Stimulated activated naive CD8-positive, alpha-beta T cell treated with anti-CD3 and anti-CD28 coated beads, Interleukin-15, Interleukin-2, amounts not matched to agents 100 ng/mL and 50 ng/mL, for 24 hours (primary cell): ENCODE measurements at regions not wholly inside any gene's neighbourhood (a gene's known extent, or its start where the extent isn't known, plus 50 kb on each side); places are given as distances from the start of the nearest gene placed in this dataset.
"Not testable (repeated sequence)": the region's sequence is repeated elsewhere in the genome, so short reads cannot be mapped to it uniquely, and the experiment has no call there.

Experiments used
- H3K27ac Mint-ChIP-seq: one replicate; pipeline ENCODE4 v1.8.0; 2021; ENCODE audit warnings: mild to moderate bottlenecking, mixed read lengths
- H3K27me3 Mint-ChIP-seq: one replicate; pipeline ENCODE4 v1.8.0; 2021; ENCODE audit warnings: mixed read lengths
- H3K36me3 Mint-ChIP-seq: one replicate; pipeline ENCODE4 v1.8.0; 2021; ENCODE audit warnings: low read depth, mixed read lengths
- H3K4me1 Mint-ChIP-seq: one replicate; pipeline ENCODE4 v1.8.0; 2021; ENCODE audit warnings: low read depth, mixed read lengths
- H3K4me3 Mint-ChIP-seq: one replicate; pipeline ENCODE4 v1.8.0; 2021; ENCODE audit warnings: mild to moderate bottlenecking, mixed read lengths
- H3K9me3 Mint-ChIP-seq: one replicate; pipeline ENCODE4 v1.8.0; 2021; ENCODE audit warnings: mixed read lengths

DNA sequence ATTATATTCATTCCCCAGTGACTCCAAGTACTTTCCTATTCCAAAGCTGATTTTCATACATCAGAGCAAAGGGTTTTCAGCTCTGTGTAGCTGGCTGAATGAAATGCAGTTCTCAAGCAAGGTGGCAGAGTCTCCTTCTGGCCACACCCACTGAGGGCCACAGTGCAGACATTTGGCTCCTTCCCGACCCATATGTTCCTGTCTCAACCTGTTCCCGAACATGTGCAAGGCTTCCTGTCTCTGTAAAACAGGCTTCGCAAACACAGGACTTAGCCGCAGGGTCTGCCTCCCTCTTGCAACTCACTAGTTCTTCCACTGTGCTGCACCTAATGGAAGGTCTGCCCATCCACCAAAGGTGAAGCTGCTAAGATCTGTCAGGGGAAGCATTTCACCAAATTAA is 249.2 kb downstream of the MID1IP1 start:
- Mint-ChIP-seq H3K27ac (no peak overlapping the region), H3K4me1 (no peaks in the 10 kb centered on the region), H3K36me3 (no peaks in the 10 kb centered on the region), H3K9me3 (no peaks in the 10 kb centered on the region), H3K27me3 (no peaks in the 10 kb centered on the region), H3K4me3 (no peak overlapping the region)

DNA sequence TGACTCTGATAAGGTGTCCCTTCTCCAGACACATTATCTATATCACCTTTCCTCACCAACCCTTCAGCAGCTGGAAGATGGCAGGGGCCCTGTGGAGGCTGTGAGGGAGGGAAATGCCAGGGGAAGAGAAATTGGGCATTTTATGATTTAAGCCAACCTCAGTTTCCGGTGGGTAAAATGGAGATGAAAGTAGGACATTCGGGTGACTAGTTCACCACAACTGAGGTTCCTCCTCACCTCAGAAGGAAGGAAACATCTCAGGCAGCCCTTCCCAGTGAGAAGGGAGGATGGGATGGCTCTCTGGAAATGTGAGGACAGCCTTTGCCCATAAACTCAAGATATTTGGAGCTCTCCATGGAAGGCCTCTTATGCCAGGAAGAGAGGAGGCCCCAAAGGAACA is 251.5 kb downstream of the MID1IP1 start:
- H3K4me1 Mint-ChIP-seq: no peaks in the 10 kb centered on the region
- H3K27ac Mint-ChIP-seq: no peak overlapping the region
- no peak overlapping the region for H3K4me3 Mint-ChIP-seq
- no peaks in the 10 kb centered on the region for H3K36me3 Mint-ChIP-seq
- no peaks in the 10 kb centered on the region for H3K9me3 Mint-ChIP-seq
- H3K27me3 Mint-ChIP-seq: no peaks in the 10 kb centered on the region

DNA sequence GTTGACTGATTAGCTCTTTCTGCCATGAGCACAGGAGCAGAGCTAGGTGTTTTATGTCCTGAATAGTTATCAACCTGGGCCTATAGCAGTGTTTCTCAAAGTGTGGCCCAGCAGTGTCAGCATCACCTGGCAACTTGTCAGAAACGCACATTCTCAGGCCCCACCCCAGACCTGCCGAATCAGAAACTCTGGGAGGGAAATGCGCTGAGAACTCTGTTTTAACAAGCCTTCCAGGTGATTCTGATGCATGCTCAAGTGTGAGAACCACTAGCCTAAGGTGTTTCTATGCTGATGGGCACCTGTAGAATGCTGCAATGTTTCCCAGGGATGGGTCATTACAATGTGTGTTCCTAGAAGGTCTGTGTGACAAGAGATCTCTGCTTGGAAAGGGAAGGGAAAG is 257.5 kb downstream of the MID1IP1 start:
- Mint-ChIP-seq H3K9me3 (no peaks in the 10 kb centered on the region), H3K4me3 (no peak overlapping the region), H3K36me3 (no peaks in the 10 kb centered on the region), H3K27ac (no peak overlapping the region), H3K4me1 (no peaks in the 10 kb centered on the region), H3K27me3 (no peaks in the 10 kb centered on the region)

DNA sequence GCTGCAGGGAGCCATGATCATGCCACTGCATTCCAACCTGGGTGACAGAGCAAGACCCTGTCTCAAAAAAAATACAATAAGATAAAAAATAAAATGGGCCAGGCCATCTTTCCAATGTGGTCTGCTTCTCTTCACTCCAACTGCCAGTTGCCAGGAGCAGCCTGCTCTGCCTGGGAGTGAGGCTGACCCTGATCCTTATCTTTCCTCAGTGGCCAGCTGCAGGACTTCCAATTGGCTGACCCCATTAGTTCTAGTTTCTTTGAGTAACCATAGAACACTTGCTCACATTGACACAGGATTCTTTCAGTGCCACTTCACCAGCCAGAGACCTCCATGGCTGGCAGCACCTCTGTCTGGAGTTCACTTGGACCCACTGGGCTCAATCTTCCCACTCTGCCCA is 258.6 kb downstream of the MID1IP1 start:
- H3K27ac Mint-ChIP-seq: no peak overlapping the region
- no peaks in the 10 kb centered on the region for H3K36me3 Mint-ChIP-seq
- no peaks in the 10 kb centered on the region for H3K27me3 Mint-ChIP-seq
- H3K4me1 Mint-ChIP-seq: no peaks in the 10 kb centered on the region
- H3K9me3 Mint-ChIP-seq: no peaks in the 10 kb centered on the region
- no peak overlapping the region for H3K4me3 Mint-ChIP-seq

DNA sequence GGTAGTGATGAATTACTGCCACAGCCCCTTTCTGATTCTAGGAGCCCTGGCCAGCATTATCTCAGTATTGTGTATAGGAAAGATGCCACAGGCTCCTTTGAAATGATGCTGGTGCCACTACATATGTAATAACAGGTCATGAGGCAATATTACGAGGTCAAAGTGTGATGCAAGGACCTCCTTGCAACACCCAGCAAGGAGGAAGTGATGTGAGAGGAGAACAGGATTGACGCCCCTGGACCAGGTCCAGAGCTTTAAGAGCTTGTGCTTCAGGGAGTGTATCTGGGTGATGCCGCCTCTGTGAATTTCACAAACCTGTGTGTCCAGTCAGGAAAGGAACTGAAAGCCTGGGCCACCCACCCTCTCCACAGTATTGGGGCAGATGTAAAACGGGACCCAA is 261.8 kb downstream of the MID1IP1 start:
- H3K27me3 Mint-ChIP-seq: no peaks in the 10 kb centered on the region
- H3K27ac Mint-ChIP-seq: no peak overlapping the region
- H3K9me3 Mint-ChIP-seq: no peaks in the 10 kb centered on the region
- no peaks in the 10 kb centered on the region for H3K4me1 Mint-ChIP-seq
- no peaks in the 10 kb centered on the region for H3K36me3 Mint-ChIP-seq
- no peak overlapping the region for H3K4me3 Mint-ChIP-seq

DNA sequence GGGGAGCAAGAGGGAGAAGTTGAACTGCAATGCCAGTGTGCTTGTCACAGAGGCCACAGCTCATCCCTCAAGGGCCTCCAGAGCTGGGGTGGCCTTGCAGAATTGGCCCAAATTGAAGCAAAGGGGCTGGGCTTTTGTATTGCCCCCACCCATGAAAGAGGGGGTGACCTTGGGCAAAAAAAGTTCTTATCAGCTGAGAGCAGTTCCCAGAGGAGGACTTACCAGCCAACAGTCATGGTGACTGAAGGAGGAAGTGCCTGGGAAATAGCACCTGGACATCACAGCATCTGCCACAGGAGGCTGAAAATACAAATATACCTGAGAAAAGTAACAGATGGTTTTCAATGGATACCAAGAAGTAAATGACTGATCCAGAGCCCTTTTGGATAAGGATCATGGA is 262.4 kb downstream of the MID1IP1 start:
- no peaks in the 10 kb centered on the region for H3K27me3 Mint-ChIP-seq
- H3K4me3 Mint-ChIP-seq: no peak overlapping the region
- H3K9me3 Mint-ChIP-seq: no peaks in the 10 kb centered on the region
- no peaks in the 10 kb centered on the region for H3K4me1 Mint-ChIP-seq
- no peaks in the 10 kb centered on the region for H3K36me3 Mint-ChIP-seq
- no peak overlapping the region for H3K27ac Mint-ChIP-seq

DNA sequence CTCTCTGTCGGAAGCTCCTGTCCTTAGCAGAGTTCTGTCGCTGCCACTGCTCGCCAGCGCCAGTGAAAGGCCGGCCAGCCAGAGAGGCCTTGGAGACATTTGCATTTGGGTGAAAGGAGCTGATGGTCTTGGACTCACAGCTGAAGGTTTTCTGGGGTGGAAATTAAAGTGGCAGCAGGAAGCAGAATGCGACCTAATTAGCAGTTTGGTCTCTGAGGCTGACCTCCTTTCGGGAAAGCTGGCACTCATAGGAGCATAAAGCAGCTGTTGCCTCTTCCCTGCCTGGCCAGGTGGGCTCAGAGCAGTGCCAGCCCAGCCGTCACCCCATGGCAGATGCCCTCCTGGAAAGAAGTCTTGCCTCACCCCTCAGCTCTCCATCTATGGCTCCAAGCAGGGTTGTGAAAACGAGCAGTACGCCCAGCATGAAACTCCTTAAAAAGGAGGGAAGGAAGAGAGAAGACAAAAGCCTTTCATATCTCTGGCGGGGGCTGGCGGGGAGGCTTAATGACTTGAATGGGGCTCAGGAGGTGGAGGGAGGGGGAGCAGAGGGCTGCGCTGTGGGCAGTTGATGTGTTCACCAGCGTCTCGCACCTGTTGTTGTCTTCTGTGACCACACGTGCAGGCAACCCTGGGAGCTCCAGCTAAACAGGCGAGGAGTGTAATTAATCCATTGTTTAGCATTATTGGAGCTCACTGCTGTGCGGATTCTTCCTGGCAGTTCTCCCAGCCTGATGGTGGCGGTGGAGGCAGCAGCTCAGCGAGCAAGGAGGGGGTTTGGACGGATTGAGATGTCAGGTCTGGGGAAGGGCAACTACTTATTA is 264.0 kb downstream of the MID1IP1 start:
- Mint-ChIP-seq H3K36me3 (no peaks in the 10 kb centered on the region), H3K9me3 (no peaks in the 10 kb centered on the region), H3K27me3 (no peaks in the 10 kb centered on the region), H3K4me3 (no peak overlapping the region), H3K4me1 (no peaks in the 10 kb centered on the region), H3K27ac (no peak overlapping the region)

DNA sequence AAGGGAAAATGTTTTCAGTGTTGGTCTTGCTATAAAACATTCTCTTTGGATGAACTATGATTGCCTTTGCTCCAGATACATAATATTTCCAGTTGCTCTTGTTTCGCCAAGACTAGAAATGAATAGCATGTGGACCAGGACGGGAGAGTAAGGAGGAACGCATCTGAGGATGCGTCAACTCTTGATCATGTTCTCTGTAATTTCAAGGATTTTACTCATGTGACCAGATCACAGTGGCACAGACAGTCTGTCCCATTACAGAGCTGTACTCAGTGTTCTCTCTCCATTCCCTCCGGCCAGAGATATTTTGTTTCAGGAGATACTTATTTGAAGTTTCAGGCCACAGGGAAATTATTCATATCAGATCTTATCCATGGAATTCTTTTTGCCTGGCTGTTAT is 266.6 kb downstream of the MID1IP1 start:
- Mint-ChIP-seq H3K4me1 (no peaks in the 10 kb centered on the region), H3K9me3 (no peaks in the 10 kb centered on the region), H3K4me3 (no peak overlapping the region), H3K27me3 (no peaks in the 10 kb centered on the region), H3K36me3 (no peaks in the 10 kb centered on the region), H3K27ac (no peak overlapping the region)

DNA sequence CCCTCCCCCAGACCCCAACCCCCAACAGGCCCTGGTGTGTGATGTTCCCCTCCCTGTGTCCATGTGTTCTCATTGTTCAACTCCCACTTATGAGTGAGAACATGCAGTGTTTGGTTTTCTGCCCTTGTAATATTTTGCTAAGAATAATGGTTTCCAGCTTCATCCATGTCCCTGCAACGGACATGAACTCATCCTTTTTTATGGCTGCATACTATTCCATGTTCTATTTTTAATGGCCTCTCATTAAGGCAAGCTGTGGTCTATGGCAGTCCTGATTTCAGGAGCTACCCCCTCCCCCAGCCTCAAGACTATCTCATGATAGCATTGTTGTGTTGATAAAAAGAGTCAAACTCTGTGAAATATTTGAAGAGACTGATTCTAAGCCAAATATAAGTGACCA is 267.4 kb downstream of the MID1IP1 start:
- not testable (repeated sequence) for H3K4me1 Mint-ChIP-seq, H3K36me3 Mint-ChIP-seq, H3K27ac Mint-ChIP-seq, H3K4me3 Mint-ChIP-seq, H3K9me3 Mint-ChIP-seq, H3K27me3 Mint-ChIP-seq

DNA sequence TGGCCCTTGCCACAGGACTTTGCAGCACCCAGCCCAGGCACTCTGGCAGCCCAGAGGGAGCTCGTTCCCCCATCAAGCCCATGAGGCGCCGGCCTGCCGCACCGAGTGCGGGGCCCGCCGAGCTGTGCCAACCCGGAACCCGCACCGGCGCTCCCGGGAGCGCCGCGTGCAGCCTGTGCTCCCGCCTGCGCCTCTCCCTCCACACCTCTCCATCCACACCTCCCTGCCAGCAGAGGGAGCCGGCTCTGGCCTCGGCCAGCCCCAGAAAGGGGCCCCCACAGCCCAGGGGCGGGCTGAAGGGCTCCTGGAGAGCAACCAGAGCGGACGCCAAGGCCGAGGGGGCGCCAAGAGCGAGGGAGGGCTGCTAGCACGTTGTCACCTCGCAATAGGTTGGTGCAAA is 268.8 kb downstream of the MID1IP1 start:
- peaks cover under 1% of the 10 kb centered on the region for H3K9me3 Mint-ChIP-seq
- no peak overlapping the region for H3K27ac Mint-ChIP-seq
- no peak overlapping the region for H3K4me3 Mint-ChIP-seq
- no peaks in the 10 kb centered on the region for H3K4me1 Mint-ChIP-seq
- no peaks in the 10 kb centered on the region for H3K36me3 Mint-ChIP-seq
- H3K27me3 Mint-ChIP-seq: no peaks in the 10 kb centered on the region

DNA sequence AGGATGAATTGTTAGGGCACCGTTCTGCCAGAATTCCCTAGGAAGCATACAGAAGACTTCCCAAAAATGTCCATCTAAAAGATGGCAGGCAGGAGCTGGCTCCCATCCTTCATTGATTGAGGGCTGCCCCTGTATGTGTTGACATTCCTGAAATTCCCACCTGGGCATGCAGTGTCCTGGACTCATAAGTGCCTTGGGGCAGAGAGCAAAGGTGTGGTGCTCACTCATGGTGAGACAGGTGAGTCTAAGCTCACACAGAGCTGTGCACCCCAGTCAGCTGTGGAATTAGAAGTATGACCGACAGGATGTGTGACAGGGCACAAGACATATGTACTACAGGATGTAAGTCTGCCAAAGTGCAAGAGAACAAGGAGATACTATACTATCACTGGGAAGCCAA is 271.9 kb downstream of the MID1IP1 start:
- Mint-ChIP-seq H3K4me3 (no peak overlapping the region), H3K36me3 (no peaks in the 10 kb centered on the region), H3K4me1 (no peaks in the 10 kb centered on the region), H3K27me3 (no peaks in the 10 kb centered on the region), H3K9me3 (peaks cover 4% of the 10 kb centered on the region), H3K27ac (no peak overlapping the region)

DNA sequence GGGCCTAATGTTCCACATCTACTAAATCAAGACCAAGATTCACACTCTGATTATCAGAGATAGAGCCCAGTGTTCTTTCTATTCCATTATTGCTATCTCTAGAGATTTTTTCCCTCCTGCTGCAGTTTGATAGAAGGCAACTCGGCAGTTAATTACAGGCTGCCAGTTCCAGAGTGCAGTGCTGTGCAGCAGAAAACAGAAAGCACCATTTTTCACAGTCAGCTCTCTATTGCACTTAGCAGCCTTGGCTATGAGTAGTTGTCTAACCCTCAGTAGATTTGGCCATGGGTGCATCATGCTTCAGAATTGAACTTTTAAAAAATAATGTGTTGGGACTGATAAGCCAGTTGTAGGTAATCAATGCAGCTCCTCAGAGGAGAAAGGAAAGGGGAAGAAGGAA is 295.3 kb downstream of the MID1IP1 start:
- H3K4me3 Mint-ChIP-seq: no peak overlapping the region
- H3K27ac Mint-ChIP-seq: no peak overlapping the region
- H3K27me3 Mint-ChIP-seq: no peaks in the 10 kb centered on the region
- H3K9me3 Mint-ChIP-seq: no peaks in the 10 kb centered on the region
- no peaks in the 10 kb centered on the region for H3K36me3 Mint-ChIP-seq
- no peaks in the 10 kb centered on the region for H3K4me1 Mint-ChIP-seq

DNA sequence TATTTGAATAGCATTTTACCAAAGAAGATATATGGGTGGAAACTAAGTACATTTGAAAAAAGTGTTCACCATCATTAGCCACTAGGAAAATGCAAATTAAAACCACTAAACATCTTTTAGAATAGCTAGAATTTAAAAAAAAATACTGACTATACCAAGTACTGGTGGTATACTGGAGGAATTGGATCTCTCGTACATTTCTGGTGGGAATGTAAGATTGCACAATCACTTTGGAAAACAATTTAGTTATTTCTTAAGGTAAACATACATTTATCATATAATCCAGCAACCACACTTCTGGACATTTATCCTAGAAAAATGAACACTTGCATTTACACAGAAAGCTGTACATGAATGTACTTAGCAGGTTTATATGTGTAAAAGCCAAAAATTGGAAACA is 303.5 kb downstream of the MID1IP1 start:
- no peak overlapping the region for H3K27ac Mint-ChIP-seq
- H3K36me3 Mint-ChIP-seq: no peaks in the 10 kb centered on the region
- no peaks in the 10 kb centered on the region for H3K27me3 Mint-ChIP-seq
- no peak overlapping the region for H3K4me3 Mint-ChIP-seq
- H3K9me3 Mint-ChIP-seq: no peaks in the 10 kb centered on the region
- H3K4me1 Mint-ChIP-seq: no peaks in the 10 kb centered on the region

DNA sequence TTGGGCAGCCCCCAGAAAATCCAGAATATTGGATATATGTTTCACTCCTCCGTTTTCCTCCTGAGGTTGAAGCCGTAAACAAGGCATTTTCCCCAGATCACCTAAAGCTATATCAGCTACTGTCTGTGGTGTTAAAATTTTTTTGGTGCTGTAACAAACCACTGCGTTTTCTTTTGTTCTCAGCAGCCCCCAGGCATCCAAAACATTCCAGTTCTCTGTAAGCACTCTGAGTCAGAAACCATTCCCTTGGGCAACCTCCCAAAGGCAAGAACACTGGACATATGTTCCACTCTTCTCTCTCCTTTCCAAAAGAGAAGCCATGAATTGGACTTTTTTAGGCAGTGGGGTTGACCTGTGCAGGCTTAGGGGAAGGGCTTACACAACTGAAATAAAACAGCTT is 310.9 kb downstream of the MID1IP1 start:
- Mint-ChIP-seq H3K9me3 (peaks cover 9% of the 10 kb centered on the region), H3K27me3 (peaks cover 8% of the 10 kb centered on the region), H3K36me3 (no peaks in the 10 kb centered on the region), H3K4me1 (no peaks in the 10 kb centered on the region), H3K27ac (no peak overlapping the region), H3K4me3 (no peak overlapping the region)

DNA sequence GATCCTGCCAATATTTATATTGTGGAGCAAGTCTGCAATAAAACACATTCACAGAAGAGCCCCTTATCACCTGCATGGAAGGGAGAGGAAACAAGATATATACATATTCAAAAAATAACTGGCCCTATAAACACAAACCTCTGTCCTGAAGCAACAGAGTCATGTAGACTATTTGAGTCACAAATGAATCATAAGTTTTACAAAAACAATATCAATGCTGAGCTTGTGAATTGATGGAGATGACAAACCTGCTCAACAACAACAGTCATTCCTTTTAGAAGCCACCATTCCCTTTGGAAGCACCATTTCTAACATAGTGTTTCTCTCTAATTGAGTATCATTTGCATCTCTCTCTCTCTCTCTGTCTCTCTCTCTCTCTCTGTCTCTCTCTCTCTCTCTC is 313.9 kb downstream of the MID1IP1 start:
- Mint-ChIP-seq H3K36me3 (no peaks in the 10 kb centered on the region), H3K27me3 (peaks cover 11% of the 10 kb centered on the region), H3K27ac (no peak overlapping the region)

DNA sequence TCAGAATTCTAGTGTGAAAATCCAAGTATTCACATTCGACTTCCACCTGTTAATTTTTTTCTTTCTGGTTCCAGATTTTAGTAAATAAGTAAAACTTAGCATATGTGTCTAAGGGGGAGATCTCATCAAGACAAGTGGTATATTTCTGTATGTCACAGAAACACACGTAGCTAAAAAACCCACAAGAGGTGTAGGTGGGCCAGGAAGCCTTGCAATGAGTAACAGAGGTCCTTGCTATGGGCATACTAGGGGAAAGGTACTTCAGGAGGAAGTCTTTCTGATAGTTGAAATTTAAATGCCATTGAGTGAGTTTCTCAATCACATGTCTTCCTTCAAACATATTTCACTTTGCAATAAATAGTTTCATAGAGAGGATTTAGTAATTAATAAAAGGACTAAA is 315.8 kb downstream of the MID1IP1 start:
- peaks cover 7% of the 10 kb centered on the region for H3K9me3 Mint-ChIP-seq
- H3K27me3 Mint-ChIP-seq: peaks cover 8% of the 10 kb centered on the region
- no peak overlapping the region for H3K27ac Mint-ChIP-seq
- no peak overlapping the region for H3K4me3 Mint-ChIP-seq
- no peaks in the 10 kb centered on the region for H3K4me1 Mint-ChIP-seq
- no peaks in the 10 kb centered on the region for H3K36me3 Mint-ChIP-seq

More for the DNA sequence above, 313.9 kb downstream of the MID1IP1 start:
- Mint-ChIP-seq H3K4me3 (no peak overlapping the region), H3K9me3 (peaks cover 9% of the 10 kb centered on the region), H3K4me1 (no peaks in the 10 kb centered on the region)
